CD4-positive, alpha-beta T cell treated with Interleukin-17A for 4 hours (primary cell): ENCODE measurements at regions not wholly inside any gene's neighbourhood (a gene's known extent, or its start where the extent isn't known, plus 50 kb on each side); places are given as distances from the start of the nearest gene placed in this dataset.
A peak's percentile ranks its signal among the peaks of the same experiment; 100 is the strongest.
"Not testable (repeated sequence)": the region's sequence is repeated elsewhere in the genome, so short reads cannot be mapped to it uniquely, and the experiment has no call there.

Experiments
- DNase-seq: peaks from one replicate; pipeline ENCODE4 v3.0.0-alpha.2; 2020; ENCODE audit warnings: mixed read lengths

DNA sequence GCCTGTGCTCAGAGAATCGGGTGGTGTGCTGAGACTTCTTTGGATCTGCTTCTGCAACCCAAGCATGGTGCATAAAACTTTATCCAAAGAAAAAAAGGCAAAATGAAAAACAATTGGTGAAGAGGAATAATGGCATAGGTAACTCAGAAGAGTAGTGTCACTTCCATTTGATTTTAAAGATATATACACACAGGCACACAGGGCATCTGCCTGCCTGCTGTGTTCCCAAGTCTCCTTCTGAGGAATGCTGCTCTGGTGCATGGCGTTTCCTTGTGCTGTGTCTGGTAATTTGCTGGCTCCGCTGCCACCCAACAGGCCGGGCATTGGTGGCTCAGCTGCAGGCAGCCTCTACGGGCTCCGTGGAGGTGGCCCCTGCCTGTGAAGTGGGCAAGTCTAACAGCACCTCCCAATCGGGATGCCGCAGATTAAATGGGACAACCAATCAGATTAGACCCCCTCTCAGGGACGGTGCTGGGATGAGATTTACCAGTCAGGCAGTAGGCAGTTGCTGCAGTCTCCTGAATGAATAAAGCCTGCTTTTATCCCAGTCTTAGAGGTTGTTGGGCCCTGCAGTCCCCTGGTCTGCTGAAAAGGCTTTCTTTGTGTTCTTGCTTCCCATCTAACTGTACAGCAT, 253.7 kb upstream of the RASGRP1 start:
- DNase-seq = no peak

DNA sequence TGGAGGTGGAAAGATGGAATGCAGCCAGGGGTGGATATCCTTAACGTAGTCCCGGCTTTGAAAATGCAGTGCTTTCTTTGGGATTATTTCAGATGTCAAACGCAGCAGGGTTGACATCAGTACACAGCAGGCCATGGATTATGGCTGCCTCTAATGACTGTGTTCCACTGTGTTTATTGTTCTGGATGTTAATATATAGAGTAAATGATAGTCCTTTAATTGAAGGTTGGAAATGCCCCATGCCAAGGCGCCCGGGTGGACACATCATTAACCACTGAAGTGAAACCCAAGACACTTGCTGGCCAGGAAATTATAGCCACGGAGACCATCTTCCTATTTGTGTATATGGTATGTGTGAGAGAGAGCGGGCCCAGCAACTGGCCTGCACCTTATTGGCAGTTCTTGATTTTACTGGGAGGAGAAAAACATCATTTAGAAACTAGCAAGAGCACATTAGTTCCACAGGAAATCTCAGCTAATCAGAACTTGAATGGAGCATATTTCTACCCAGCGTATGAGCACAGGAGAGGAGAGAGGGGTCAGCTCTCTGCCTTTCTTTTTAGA, 254.9 kb upstream of the RASGRP1 start:
- DNase-seq = no peak

DNA sequence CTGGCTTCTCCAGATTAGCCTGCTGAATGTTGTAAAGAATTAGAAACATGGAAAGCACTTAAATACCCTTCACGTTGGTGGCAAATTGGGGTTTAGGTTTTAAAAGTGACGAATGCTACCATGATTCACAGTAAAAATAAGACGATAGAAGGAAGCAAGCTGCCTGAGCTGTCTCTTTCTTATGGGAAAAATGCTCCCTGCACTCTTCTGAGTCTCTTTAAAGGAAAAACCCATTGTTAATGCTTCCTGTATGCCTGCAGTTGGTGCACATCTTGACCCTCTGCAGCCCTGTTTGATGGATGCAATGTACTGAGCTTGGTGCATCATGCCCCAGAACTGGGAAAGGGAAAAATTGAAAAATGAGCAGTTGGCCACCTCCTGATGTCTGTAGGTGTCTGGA, 258.6 kb upstream of the RASGRP1 start:
- DNase-seq = no peak

DNA sequence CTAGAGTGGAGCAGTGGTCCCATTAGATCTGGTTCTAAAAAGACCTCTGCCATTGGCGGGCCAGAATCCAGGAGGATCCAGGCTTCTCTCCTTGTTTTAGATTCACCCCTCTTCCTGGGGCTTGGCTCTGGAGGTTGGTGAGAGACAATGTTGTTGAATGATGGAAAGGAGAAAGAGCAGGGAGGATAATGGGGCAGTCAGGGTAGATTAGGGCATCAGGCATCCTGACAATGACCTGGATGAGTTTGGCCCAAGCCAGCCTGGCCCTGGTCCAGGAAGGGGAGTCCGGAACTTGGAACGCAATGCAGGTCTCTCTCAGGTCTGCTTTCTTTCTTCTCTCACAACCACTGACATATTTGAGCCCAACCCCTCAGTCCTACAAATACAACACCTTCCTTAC, 260.1 kb upstream of the RASGRP1 start:
- DNase-seq = no peak

DNA sequence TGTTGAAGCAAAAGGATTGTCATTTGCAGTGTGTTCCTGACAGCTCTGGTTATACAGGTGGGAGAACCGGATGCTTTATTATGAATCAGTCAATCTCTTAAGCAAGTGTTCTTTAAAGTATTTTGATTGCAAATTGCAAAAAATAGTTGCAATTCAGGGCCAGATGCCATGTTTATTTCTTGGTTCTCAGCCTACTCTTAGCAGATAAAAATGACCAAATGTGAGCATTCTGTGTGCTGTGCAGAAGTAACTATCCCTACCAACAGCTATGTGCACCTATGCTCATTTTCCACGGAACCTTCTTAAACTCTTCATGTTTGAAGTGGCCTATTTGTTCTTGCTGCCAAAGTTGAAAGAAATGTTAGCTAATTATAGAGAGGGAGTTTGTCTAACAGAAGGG, 262.3 kb upstream of the RASGRP1 start:
- no peak for DNase-seq

DNA sequence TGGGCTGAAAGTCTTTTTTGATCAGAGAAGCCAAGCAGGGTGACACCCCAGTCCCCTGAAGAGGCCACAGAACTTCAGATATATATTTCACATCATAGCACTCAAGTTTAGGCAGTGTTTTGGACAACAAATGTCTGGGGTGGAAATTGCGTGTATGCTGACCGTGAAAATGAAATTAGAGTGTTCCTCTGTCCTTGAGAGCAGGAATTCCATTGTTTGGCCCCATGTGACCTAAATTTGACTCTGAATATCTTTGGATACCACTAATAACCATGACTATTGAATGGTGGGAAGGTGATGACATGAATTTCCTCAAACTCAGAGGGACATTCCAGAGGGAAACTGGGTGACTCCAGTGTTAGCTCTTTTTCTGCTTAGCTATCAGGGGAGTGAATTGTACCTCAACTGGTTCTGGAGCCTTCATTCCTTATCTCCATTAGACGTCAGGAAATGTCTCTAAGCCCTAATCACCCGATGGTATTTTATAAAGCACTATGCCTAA, 263.5 kb upstream of the RASGRP1 start:
- no peak for DNase-seq

DNA sequence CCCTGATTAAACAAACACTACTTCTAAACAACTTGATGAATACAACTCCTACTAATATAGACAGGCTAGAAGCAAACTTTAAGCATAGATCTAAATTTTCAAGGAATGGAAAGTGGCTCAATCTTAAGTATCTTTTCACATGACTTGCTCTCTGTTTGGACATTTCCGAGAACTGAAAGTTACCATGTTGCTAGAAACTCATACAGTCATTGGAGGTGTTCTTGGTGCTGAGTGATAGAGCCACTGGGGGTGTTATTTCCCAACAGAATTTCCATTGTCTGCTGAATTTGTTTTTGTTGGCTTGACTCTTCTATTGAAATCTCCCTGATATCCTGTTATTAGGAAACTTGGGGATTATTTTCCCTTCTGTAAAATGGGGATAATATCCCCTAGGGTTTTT, 264.5 kb upstream of the RASGRP1 start:
- DNase-seq = no peak

DNA sequence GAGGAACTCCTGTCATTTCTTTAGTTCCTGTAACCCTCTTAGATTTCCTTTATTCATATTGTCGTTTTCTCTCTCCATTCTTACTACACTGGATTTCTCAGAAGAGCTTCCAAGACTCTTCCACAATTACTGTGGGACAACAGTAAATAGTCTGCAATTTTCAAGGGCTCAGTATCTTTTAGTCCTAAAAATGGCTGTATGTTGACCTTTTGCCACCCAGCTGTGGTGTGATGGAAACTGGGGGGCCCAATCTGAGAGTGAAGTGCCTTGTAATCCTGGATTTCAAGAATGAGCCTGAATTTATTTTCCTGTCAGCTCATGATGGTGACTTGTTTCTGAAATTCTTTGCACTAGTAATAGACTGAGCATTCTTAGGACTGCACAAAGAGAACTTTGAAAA, 277.6 kb upstream of the RASGRP1 start:
- DNase-seq = no peak

DNA sequence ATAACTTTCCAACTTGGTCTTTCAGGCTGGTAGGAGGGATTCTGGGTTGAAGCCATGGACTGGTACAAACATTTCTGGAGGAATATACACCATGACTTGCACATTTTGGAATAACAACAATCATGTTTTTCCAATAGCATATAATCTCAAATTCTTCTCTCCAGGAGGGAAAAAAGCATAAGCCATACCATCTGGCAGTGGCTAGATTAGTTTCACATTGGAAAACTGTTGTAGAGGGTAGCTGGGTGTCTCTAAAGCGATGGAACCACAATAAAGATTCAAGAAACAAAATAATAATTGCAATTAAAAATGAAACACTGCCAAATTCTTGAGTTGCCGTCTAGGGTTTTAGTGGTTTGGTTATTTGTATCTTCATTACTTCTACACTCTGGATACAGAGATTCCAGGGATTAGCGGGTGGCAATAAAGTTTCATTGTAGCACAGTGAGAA, 278.5 kb upstream of the RASGRP1 start:
- DNase-seq = no peak

DNA sequence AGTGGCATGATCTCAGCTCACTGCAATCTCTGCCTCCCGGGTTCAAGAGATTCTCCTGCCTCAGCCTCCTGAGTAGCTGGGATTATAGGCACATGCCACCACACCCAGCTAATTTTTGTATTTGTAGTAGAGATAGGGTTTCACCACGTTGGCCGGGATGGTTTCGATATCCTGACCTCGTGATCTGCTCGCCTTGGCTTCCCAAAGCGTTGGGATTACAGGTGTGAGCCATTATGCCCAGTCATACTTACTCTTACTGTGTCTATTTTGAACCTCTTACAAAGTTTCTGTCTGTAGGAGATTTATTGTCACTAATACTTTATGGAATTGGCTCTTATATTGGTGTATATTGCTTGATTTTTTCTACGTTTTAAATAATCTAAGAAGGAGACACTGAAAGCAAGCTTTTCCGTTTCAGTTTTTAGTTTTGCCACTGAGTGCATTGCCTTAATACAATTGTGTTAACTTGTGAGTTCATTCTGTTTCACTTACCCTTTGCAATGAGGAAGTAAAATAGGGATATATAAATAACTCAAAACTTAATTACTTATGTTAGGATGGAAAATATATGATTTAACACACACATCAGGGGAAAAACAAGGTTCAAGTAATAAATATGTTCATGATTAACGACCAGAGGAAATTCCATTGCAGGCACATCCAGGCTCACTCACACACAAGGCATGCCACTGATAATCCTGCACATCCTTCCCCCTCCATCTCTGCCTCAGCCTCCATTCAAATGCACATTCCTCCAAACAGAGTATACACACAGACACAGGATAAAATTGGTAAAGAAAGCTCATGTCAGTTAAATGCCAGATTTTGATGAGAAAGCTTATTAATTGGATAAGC, 279.3 kb upstream of the RASGRP1 start:
- no peak for DNase-seq

DNA sequence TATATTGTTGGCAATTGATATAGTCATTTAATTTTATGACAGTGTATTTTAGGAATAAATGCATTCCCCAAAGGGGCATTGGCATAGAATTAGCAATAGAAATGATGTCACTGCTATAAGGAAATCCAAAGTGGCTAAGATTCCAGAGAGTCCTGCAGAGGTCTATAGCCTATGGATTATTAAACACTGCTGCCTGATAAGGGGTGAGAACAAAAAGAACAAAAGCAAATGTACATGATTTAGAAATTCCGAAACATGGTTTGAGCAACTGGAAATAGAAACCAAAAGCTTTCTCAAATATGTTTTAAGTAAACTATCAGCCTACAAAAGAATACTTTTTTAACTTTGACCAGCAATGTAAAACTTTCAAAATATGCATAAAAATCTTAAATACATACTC, 280.1 kb upstream of the RASGRP1 start:
- DNase-seq = no peak

DNA sequence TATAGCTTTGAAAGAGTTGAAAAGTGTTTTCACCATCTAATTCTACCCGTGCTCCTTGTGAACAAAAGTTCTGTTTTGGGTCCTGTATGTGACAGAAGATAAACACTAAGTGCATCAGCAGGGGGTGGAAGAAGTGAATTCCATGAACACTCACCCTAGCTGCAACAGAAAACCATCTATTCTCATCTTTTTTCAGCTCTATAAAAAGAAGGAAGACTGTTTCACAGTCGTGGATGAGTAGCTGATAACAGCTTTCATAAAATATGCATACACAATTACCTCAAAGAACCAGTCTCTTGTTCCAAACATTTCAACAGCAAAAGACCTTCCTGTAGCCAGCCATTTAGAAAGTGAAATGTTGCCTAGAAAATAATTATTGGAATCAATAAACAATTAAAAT, 281.7 kb upstream of the RASGRP1 start:
- DNase-seq = no peak

DNA sequence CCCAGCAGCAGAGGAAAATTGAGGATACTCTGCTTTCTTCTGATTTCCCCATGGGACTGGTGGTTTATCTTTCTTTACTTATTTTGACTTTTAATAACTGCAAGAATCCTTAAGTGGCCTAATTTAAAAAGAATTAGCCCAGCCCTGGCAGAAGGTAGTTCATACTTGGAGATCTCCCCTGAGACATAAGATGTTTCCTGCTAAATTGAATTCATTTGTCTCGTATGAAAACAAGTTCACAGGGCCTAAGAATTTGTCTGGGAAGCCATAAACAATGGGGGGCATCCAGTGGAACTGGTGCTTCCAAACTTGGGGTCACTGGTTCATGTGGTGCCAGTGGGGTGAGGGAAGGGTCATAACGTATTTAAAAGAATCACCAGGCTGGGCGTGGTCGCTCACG, 283.1 kb upstream of the RASGRP1 start:
- no peak for DNase-seq

DNA sequence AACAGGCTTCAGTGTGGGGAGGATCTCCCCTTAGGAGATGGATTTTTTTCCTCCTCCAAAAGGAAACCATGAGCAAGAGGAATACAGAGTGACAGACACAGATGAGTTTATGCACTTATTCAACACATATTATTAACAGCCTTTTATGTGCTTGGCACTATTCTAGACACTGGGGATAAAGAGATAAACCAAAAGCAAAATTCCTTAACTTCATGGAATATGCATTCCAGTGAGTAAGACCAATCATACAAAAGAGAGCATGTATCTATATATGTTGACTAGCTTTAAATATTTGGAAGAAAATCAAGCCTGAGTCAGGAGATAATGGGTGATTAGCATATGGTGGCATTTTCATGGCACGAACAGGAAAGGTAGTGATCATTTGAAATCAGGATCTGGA, 284.4 kb upstream of the RASGRP1 start:
- no peak for DNase-seq

DNA sequence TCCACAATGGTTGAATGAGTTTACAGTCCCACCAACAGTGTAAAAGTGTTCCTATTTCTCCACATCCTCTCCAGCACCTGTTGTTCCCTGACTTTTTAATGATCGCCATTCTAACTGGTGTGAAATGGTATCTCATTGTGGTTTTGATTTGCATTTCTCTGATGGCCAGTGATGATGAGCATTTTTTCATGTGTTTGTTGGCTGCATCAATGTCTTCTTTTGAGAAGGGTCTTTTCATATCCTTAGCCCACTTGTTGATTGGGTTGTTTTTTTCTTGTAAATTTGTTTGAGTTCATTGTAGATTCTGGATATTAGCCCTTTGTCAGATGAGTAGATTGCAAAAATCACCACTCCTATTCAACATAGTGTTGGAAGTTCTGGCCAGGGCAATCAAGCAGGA, 287.6 kb upstream of the RASGRP1 start:
- not testable (repeated sequence) for DNase-seq

DNA sequence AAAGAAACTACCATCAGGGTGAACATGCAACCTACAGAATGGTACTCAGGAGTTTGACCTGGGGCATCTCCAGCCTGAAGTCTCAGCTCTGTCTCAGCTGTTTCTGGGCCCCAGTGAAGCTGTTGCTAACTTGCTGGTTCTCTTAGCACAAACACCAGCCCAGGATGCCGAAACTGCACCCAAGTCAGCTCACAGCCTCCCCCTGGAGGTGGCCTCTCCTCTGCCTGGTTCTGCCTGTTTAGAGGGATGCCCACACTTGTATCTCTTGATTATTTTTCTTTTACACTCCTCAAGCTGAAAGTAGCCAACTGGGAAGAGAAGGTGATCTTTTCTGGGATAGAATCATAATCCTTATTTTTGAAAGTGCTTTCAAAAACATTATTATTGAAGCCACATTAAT, 289.0 kb upstream of the RASGRP1 start:
- peak; percentile 47 for DNase-seq

DNA sequence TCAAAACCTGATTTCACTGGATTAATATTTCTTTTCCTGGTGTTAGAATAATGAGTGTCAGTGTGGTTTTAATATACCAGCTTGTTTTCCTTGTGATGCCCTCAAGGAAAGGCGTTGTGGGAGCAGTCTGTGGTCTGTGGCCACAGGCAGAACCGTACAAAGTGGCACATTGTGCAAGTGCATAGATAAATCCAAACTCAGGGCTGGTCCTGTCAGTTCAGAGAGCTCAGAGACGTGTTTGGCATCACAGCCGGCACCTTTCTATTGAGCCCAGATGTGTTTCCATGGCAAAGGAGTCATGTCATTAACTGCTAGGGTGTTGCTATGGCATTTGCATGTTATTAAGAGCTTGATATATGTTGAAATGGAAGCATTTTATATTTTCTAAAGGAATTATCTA, 289.9 kb upstream of the RASGRP1 start:
- no peak for DNase-seq

DNA sequence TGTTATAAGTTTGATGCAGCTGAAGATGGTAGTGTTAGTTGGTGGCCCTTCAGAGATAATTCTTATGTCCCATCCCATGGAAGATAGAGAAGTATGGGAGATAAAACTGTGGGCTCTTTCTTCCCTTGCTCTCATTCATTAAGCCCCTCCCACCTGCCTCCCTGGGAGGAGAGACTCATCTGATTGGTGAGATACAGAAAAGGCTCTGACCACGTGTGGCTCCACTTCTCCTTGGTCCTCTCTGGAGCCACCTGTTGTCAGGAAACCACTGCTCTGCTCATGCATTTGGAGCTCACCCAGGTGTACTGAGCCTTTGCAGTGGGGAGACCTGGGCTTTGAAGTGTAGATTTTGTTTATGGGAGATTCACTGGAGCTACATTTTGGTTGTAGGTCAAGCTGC, 293.2 kb upstream of the RASGRP1 start:
- no peak for DNase-seq

DNA sequence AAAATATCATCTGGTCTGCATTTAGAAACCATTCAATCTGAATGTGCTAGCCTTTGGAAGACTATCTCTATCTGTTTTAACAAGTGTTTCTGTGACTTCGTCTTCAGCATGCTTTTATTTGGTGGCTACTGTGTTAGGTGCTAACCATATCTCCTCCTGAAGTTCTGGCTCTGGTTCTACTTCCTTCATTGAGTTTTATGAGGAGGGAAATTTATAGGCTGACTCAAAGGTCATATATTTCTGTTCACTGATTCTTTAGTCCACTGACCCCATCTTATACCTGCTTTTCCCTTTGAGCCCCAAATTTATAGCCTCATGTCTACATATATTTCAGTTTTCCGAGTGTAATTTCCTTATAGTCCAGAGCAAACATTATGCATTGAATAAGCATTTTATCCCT, 295.0 kb upstream of the RASGRP1 start:
- no peak for DNase-seq

DNA sequence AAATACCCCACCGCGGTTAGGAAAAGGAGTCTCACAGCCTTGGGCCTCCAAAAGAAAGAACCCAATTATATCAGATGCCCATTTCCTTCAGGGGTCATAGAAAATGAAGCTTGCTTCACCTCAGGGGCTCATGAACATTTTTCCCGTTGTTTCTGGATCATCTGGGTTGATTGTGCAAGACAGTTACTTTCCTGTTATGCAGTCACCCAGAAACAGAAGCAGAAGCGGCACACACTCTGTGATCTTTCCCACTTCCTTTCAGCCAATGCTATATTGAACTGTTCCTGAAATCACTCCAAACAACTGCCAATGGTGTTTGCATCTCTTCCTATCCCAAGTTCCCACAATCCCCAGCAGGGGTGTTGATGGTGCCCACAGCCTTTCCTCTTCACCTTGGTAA, 295.6 kb upstream of the RASGRP1 start:
- no peak for DNase-seq

DNA sequence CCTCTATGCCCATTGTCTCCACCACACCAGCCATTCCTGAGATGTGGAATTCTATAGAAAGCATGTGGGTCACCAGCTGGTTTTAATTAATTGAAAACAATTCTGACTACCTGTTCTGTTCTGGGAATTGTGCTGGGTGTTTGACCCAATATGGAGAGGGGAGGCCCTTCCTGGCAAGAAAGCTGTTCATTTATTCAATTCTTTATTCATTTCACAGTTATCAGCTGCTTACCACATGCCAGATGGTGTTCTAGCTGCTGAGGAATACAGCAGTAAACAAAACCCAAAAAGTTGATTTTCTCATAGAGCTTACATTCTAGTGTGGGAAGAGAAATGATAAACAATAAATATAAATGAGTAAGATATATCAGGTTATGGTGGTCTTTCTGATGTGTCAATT, 296.1 kb upstream of the RASGRP1 start:
- no peak for DNase-seq

DNA sequence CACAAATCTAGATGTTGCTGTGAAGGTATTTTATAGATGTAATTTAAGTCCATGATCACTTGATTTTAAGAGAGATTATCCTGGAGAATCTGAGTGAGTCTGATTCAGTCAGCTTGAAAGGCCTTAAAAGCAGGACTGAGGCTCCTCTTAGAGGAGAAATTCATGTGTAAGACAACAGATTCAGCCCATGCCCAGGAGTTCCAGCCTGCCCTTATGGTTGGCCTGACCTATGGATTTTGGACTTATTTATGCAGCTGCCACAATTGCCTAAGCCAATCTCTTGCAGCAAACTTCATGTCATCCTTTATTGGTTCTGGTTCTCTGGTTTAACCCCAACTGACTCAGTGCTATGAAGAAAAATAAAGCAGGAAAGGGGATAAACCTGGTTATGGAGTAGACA, 296.5 kb upstream of the RASGRP1 start:
- DNase-seq = no peak

DNA sequence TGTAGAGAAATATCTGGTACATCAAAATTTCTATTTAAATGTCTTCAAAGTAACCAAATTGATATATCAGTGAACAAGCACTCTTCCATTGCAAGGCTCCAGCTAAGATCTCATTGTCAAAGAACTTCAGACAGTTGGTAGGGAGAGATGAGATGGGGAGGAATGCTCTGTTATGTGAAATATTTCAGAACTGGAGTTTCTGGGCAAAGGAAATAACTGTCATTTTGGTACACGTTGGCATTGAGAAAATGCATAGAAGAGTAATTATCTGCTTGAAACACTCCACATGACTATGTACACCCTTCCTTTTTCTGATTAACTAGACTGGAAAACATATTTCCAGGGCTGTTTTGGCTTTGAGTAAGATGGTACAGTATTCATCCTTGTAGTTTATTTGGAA, 297.5 kb upstream of the RASGRP1 start:
- DNase-seq = no peak

DNA sequence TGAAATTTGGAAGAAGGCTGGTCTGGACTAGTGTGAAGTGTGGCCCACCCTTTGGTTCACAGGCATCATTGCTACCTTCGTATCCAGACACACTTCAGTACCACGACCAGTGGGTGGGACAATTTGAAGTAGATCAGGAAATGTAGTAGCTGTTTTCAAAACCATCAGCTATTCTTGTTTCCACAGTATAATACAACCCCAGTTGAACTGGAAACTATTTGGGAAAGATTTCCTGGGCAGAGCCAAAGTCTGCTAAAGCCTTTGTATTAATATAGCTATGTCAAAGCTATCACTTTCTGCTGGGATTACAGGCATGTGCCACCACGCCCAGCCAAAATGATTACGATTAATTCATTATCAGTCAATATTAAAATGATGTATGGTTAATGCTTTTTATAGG, 298.8 kb upstream of the RASGRP1 start:
- no peak for DNase-seq
